H1 (cell line): ENCODE measurements at regions not wholly inside any gene's neighbourhood (a gene's known extent, or its start where the extent isn't known, plus 50 kb on each side); places are given as distances from the start of the nearest gene placed in this dataset.

ENCODE experiments used
- CHD1 ChIP-seq: IDR thresholded peaks from 2 replicates; pipeline ENCODE4 v1.6.1; 2012; ENCODE audit warnings: low read depth, low read length, improper control_type of control experiment
- EZH2 ChIP-seq: fragments of 200-600 bp; sonication (generic); IDR thresholded peaks from 2 replicates; pipeline ENCODE4 v1.7.1; 2012; ENCODE audit warnings: low read depth, mild to moderate bottlenecking, moderate library complexity, low read length, inconsistent platforms; ENCODE audit not compliant: severe bottlenecking
- GTF2F1 ChIP-seq: IDR thresholded peaks from 2 replicates; pipeline ENCODE4 v1.6.1; 2012; ENCODE audit warnings: low read depth, low read length, improper control_type of control experiment, borderline replicate concordance
- HDAC6 ChIP-seq: IDR thresholded peaks from one replicate; pipeline ENCODE4 v1.7.1; 2012; ENCODE audit warnings: low read depth, mild to moderate bottlenecking, inconsistent platforms, low read length, moderate library complexity
- POLR2A ChIP-seq, 2 experiments: IDR thresholded peaks; 1 replicate in 1 of 2; 2 replicates in 1 of 2; pipeline ENCODE4 v1.6.1; 2011; ENCODE audit warnings: low read depth in 2 of 2, low read length in 2 of 2, mild to moderate bottlenecking in 2 of 2; ENCODE audit errors: control extremely low read depth in 1 of 2
- POLR2AphosphoS5 ChIP-seq: IDR thresholded peaks from 2 replicates; pipeline ENCODE4 v1.6.1; 2011; ENCODE audit warnings: low read depth, low read length
- RBBP5 ChIP-seq: IDR thresholded peaks from 2 replicates; pipeline ENCODE4 v1.7.1; 2012; ENCODE audit warnings: low read depth, mild to moderate bottlenecking, inconsistent platforms, low read length, moderate library complexity, borderline replicate concordance
- SIX5 ChIP-seq: IDR thresholded peaks from 2 replicates; pipeline ENCODE4 v1.6.1; 2011; ENCODE audit warnings: mild to moderate bottlenecking, low read depth, low read length
- TAF1 ChIP-seq: IDR thresholded peaks from 2 replicates; pipeline ENCODE4 v1.6.1; 2011; ENCODE audit warnings: mild to moderate bottlenecking, low read depth, low read length
- TF ChIP-seq, protein P1 (sequence below), 3 experiments: IDR thresholded peaks; 1 replicate in 2 of 3; 2 replicates in 1 of 3; pipeline versions ENCODE4 v1.5.1 to v1.6.1; 2011; ENCODE audit warnings: low read length in 3 of 3, mild to moderate bottlenecking in 3 of 3, inconsistent platforms in 2 of 3, low read depth in 1 of 3, moderate library complexity in 1 of 3; ENCODE audit not compliant: insufficient read depth in 1 of 3; ENCODE audit errors: control extremely low read depth in 1 of 3
- TF ChIP-seq, protein P2 (sequence below): IDR thresholded peaks from 2 replicates; pipeline ENCODE4 v1.6.1; 2012; ENCODE audit warnings: inconsistent platforms

DNA sequence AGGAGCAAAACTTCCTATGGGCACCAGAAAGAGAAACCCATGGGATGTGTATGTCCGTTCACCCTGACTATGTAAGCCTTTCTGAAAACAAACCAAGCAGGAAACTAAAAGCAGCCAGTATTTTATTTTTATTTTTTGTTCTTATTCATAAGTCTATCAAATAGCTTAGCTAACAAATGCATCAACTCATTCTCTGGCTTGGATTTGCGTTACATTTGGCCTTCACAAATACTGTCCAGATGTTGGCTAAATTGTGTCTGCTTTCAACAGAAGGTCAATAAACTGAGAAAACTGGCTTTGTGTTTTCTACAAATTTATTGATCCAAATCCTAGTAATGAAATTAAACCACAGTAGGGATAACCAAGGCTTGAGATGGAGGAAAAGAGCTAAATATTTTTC, 379.0 kb downstream of the NOVA1 start:
- TF ChIP-seq HDAC6, result no peak
- no peak for TF ChIP-seq POLR2A (IDR thresholded peaks at IDR 0.05; ENCODE audit: control extremely low read depth in 1 of 2, low read depth in 2 of 2, low read length in 2 of 2)
- TF ChIP-seq TAF1, result no peak
- TF ChIP-seq, protein P1, sequence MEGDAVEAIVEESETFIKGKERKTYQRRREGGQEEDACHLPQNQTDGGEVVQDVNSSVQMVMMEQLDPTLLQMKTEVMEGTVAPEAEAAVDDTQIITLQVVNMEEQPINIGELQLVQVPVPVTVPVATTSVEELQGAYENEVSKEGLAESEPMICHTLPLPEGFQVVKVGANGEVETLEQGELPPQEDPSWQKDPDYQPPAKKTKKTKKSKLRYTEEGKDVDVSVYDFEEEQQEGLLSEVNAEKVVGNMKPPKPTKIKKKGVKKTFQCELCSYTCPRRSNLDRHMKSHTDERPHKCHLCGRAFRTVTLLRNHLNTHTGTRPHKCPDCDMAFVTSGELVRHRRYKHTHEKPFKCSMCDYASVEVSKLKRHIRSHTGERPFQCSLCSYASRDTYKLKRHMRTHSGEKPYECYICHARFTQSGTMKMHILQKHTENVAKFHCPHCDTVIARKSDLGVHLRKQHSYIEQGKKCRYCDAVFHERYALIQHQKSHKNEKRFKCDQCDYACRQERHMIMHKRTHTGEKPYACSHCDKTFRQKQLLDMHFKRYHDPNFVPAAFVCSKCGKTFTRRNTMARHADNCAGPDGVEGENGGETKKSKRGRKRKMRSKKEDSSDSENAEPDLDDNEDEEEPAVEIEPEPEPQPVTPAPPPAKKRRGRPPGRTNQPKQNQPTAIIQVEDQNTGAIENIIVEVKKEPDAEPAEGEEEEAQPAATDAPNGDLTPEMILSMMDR (IDR thresholded peaks at IDR 0.05; ENCODE audit: control extremely low read depth in 1 of 3, insufficient read depth in 1 of 3, low read depth in 1 of 3, low read length in 3 of 3), result no peak
- no peak for TF ChIP-seq GTF2F1
- TF ChIP-seq RBBP5, result no peak
- TF ChIP-seq CHD1, result no peak
- TF ChIP-seq EZH2, result no peak
- TF ChIP-seq, protein P2, sequence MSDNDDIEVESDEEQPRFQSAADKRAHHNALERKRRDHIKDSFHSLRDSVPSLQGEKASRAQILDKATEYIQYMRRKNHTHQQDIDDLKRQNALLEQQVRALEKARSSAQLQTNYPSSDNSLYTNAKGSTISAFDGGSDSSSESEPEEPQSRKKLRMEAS, result no peak
- no peak for TF ChIP-seq SIX5
- no peak for TF ChIP-seq POLR2AphosphoS5
